ENCODE measurements at regions not wholly inside any gene's neighbourhood (a gene's known extent, or its start where the extent isn't known, plus 50 kb on each side); places are given as distances from the start of the nearest gene placed in this dataset.

- H3K4me3 ChIP-seq (ENCODE audit: control insufficient read depth, low read depth, low read length), result no peak overlapping the region
- no peak for DNase-seq (ENCODE audit: low read depth)
- no peak for TF ChIP-seq CTCF (IDR thresholded peaks at IDR 0.05; ENCODE audit: control insufficient read depth, insufficient read depth, low read depth, low read length, missing control alignments)
Measured at GRCh38 chr20:42020316-42020715, 402.1 kb upstream of the CHD6 start.

- no peak overlapping the region for H3K4me3 ChIP-seq (ENCODE audit: control insufficient read depth, low read depth, low read length)
- no peak for TF ChIP-seq CTCF (IDR thresholded peaks at IDR 0.05; ENCODE audit: control insufficient read depth, insufficient read depth, low read depth, low read length, missing control alignments)
- no peak for DNase-seq (ENCODE audit: low read depth)
Measured at GRCh38 chr20:42018979-42019378, 400.8 kb upstream of the CHD6 start.

- no peak for DNase-seq (ENCODE audit: low read depth)
- H3K4me3 ChIP-seq (ENCODE audit: control insufficient read depth, low read depth, low read length), result no peak overlapping the region
- TF ChIP-seq CTCF (IDR thresholded peaks at IDR 0.05; ENCODE audit: control insufficient read depth, insufficient read depth, low read depth, low read length, missing control alignments), result no peak
Measured at GRCh38 chr20:42010090-42010489, 391.9 kb upstream of the CHD6 start.

- no peak overlapping the region for H3K4me3 ChIP-seq (ENCODE audit: control insufficient read depth, low read depth, low read length)
- no peak for DNase-seq (ENCODE audit: low read depth)
- no peak for TF ChIP-seq CTCF (IDR thresholded peaks at IDR 0.05; ENCODE audit: control insufficient read depth, insufficient read depth, low read depth, low read length, missing control alignments)
Measured at GRCh38 chr20:42007251-42007650, 389.1 kb upstream of the CHD6 start.

- DNase-seq (ENCODE audit: low read depth), result no peak
- no peak overlapping the region for H3K4me3 ChIP-seq (ENCODE audit: control insufficient read depth, low read depth, low read length)
- TF ChIP-seq CTCF (IDR thresholded peaks at IDR 0.05; ENCODE audit: control insufficient read depth, insufficient read depth, low read depth, low read length, missing control alignments), result no peak
Measured at GRCh38 chr20:42005211-42005610, 387.0 kb upstream of the CHD6 start.

- no peak for DNase-seq (ENCODE audit: low read depth)
- H3K4me3 ChIP-seq (ENCODE audit: control insufficient read depth, low read depth, low read length), result no peak overlapping the region
- TF ChIP-seq CTCF (IDR thresholded peaks at IDR 0.05; ENCODE audit: control insufficient read depth, insufficient read depth, low read depth, low read length, missing control alignments), result no peak
Measured at GRCh38 chr20:42003380-42003779, 385.2 kb upstream of the CHD6 start.

All from AG09309 (cell line).